Renal cortical epithelial cell (primary cell): ENCODE measurements at regions not wholly inside any gene's neighbourhood (a gene's known extent, or its start where the extent isn't known, plus 50 kb on each side); places are given as distances from the start of the nearest gene placed in this dataset.
"Not testable (repeated sequence)": the region's sequence is repeated elsewhere in the genome, so short reads cannot be mapped to it uniquely, and the experiment has no call there.

ENCODE experiments used
- DNase-seq: peaks from one replicate; pipeline ENCODE4 v3.0.0-alpha.2; 2011; ENCODE audit warnings: low read depth

GRCh38 chr3:40753291-40753770, 228.6 kb downstream of the ZNF621 start:
- no peak for DNase-seq

GRCh38 chr3:40753951-40754350, 229.2 kb downstream of the ZNF621 start:
- DNase-seq: no peak

GRCh38 chr3:40754994-40755393, 230.2 kb downstream of the ZNF621 start:
- DNase-seq: no peak

- DNase-seq: no peak
These were observed 231.7 kb downstream of the ZNF621 start for GRCh38 chr3:40756500-40756899.

- DNase-seq: not testable (repeated sequence)
These were observed 238.0 kb downstream of the ZNF621 start for GRCh38 chr3:40762771-40763170.

GRCh38 chr3:40763807-40764206, 239.0 kb downstream of the ZNF621 start:
- DNase-seq: no peak

GRCh38 chr3:40764747-40765146, 240.0 kb downstream of the ZNF621 start:
- DNase-seq: no peak

- DNase-seq: no peak
These were observed 241.1 kb downstream of the ZNF621 start for GRCh38 chr3:40765884-40766283.

GRCh38 chr3:40766396-40766795, 241.6 kb downstream of the ZNF621 start:
- no peak for DNase-seq

GRCh38 chr3:40768046-40768445, 243.3 kb downstream of the ZNF621 start:
- DNase-seq: no peak

- DNase-seq: peak; percentile 61
These were observed 243.8 kb downstream of the ZNF621 start for GRCh38 chr3:40768536-40768935.

- no peak for DNase-seq
These were observed 245.3 kb downstream of the ZNF621 start for GRCh38 chr3:40770061-40770460.

GRCh38 chr3:40771112-40771511, 246.4 kb downstream of the ZNF621 start:
- peak; percentile 3 for DNase-seq

- no peak for DNase-seq
These were observed 254.3 kb downstream of the ZNF621 start for GRCh38 chr3:40779039-40779438.

- DNase-seq: peak; percentile 45
These were observed 255.6 kb downstream of the ZNF621 start for GRCh38 chr3:40780291-40780924.

- DNase-seq: no peak
These were observed 256.2 kb downstream of the ZNF621 start for GRCh38 chr3:40780925-40781406.

- DNase-seq: no peak
These were observed 257.5 kb downstream of the ZNF621 start for GRCh38 chr3:40782111-40782721.

GRCh38 chr3:40790746-40791145, 266.0 kb downstream of the ZNF621 start:
- no peak for DNase-seq

GRCh38 chr3:40793730-40794129, 269.0 kb downstream of the ZNF621 start:
- DNase-seq: no peak

GRCh38 chr3:40800343-40800742, 275.6 kb downstream of the ZNF621 start:
- peak; percentile 100 for DNase-seq

- DNase-seq: peak; percentile 76
These were observed 276.6 kb downstream of the ZNF621 start for GRCh38 chr3:40801284-40801741.

GRCh38 chr3:40803311-40803710, 278.6 kb downstream of the ZNF621 start:
- no peak for DNase-seq

- no peak for DNase-seq
These were observed 280.7 kb downstream of the ZNF621 start for GRCh38 chr3:40805456-40805855.
